ENCODE measurements at regions not wholly inside any gene's neighbourhood (a gene's known extent, or its start where the extent isn't known, plus 50 kb on each side); places are given as distances from the start of the nearest gene placed in this dataset.

- Histone ChIP-seq H3K4me2 (replicated peaks; ENCODE audit: low read depth, low read length, poor library complexity, severe bottlenecking) (no peak overlapping the region), H3K36me3 (replicated peaks in 1 of 2; ENCODE audit: control extremely low read depth in 1 of 2, control insufficient read depth in 1 of 2, extremely low read depth in 1 of 2, insufficient read depth in 2 of 2, low read length in 1 of 2) (no peaks in the 10 kb centered on the region), H3K79me2 (ENCODE audit: control insufficient read depth, insufficient read depth, low read length) (no peaks in the 10 kb centered on the region), H3K9me3 (ENCODE audit: control extremely low read depth in 1 of 3, control insufficient read depth in 2 of 3, insufficient read depth in 1 of 3, low read length in 2 of 3) (no peaks in the 10 kb centered on the region), H3K9ac (ENCODE audit: low read length) (no peak overlapping the region), H3K4me1 (ENCODE audit: control insufficient read depth in 2 of 2, insufficient read depth in 2 of 2, low read length in 2 of 2) (no peaks in the 10 kb centered on the region), H3K4me3 (ENCODE audit: control extremely low read depth in 1 of 5, extremely low read depth in 1 of 5, insufficient read depth in 1 of 5, low read depth in 2 of 5, low read length in 4 of 5) (no peak overlapping the region), H3K27ac (ENCODE audit: low read length in 2 of 2) (no peak overlapping the region), H3K27me3 (replicated peaks in 1 of 4; ENCODE audit: control extremely low read depth in 1 of 4, control insufficient read depth in 3 of 4, insufficient read depth in 4 of 4, low read length in 3 of 4) (no peaks in the 10 kb centered on the region), H2AFZ (ENCODE audit: insufficient read depth, low read depth, low read length, poor library complexity, severe bottlenecking) (no peak overlapping the region), H4K20me1 (ENCODE audit: control insufficient read depth, insufficient read depth, low read length, poor library complexity, severe bottlenecking) (no peaks in the 10 kb centered on the region)
- no peaks in the 10 kb centered on the region for H3K27me3 Mint-ChIP-seq
- POLR2A ChIA-PET = no interaction called here
- intact Hi-C loops (cut with micrococcal nuclease) = no loop called here
- CTCF ChIA-PET = no interaction called here
- H3K9me3 Mint-ChIP-seq (ENCODE audit: insufficient read depth) = peaks cover 2% of the 10 kb centered on the region
- DNase-seq (no peak), ATAC-seq (ENCODE audit: low read depth) (no peak)
- no peaks in the 10 kb centered on the region for H3K4me1 Mint-ChIP-seq
- H3K4me3 Mint-ChIP-seq = no peak overlapping the region
- no peak overlapping the region for H3K27ac Mint-ChIP-seq
- TF ChIP-seq EZH2 (IDR thresholded peaks at IDR 0.05; ENCODE audit: borderline replicate concordance, insufficient read depth, low read depth, low read length, poor library complexity, severe bottlenecking) = no peak
- no peak for TF ChIP-seq CTCF (IDR thresholded peaks at IDR 0.05)
- 92% methylated on average over 1 of the region's 6 CpGs for WGBS (ENCODE audit: insufficient coverage)
Observed at GRCh38 chr13:54394908-54395307, 1366.3 kb downstream of the OLFM4 start.

GRCh38 chr13:54402495-54402894, 1373.9 kb downstream of the OLFM4 start:
- no peaks in the 10 kb centered on the region for H3K27me3 Mint-ChIP-seq
- H3K4me1 Mint-ChIP-seq = no peaks in the 10 kb centered on the region
- intact Hi-C loops (cut with micrococcal nuclease) = no loop called here
- Histone ChIP-seq H3K4me2 (replicated peaks; ENCODE audit: low read depth, low read length, poor library complexity, severe bottlenecking) (no peak overlapping the region), H3K9me3 (ENCODE audit: control extremely low read depth in 1 of 3, control insufficient read depth in 2 of 3, insufficient read depth in 1 of 3, low read length in 2 of 3) (peaks cover 0 to 2% (median under 1%) of the 10 kb centered on the region in 3 donors), H3K27ac (ENCODE audit: low read length in 2 of 2) (no peak overlapping the region), H3K79me2 (ENCODE audit: control insufficient read depth, insufficient read depth, low read length) (no peaks in the 10 kb centered on the region), H2AFZ (ENCODE audit: insufficient read depth, low read depth, low read length, poor library complexity, severe bottlenecking) (no peak overlapping the region), H3K4me3 (ENCODE audit: control extremely low read depth in 1 of 5, extremely low read depth in 1 of 5, insufficient read depth in 1 of 5, low read depth in 2 of 5, low read length in 4 of 5) (no peak overlapping the region), H4K20me1 (ENCODE audit: control insufficient read depth, insufficient read depth, low read length, poor library complexity, severe bottlenecking) (no peaks in the 10 kb centered on the region), H3K9ac (ENCODE audit: low read length) (no peak overlapping the region), H3K36me3 (replicated peaks in 1 of 2; ENCODE audit: control extremely low read depth in 1 of 2, control insufficient read depth in 1 of 2, extremely low read depth in 1 of 2, insufficient read depth in 2 of 2, low read length in 1 of 2) (no peaks in the 10 kb centered on the region), H3K4me1 (ENCODE audit: control insufficient read depth in 2 of 2, insufficient read depth in 2 of 2, low read length in 2 of 2) (no peaks in the 10 kb centered on the region), H3K27me3 (replicated peaks in 1 of 4; ENCODE audit: control extremely low read depth in 1 of 4, control insufficient read depth in 3 of 4, insufficient read depth in 4 of 4, low read length in 3 of 4) (no peaks in the 10 kb centered on the region)
- DNase-seq (no peak), ATAC-seq (ENCODE audit: low read depth) (no peak)
- TF ChIP-seq CTCF (IDR thresholded peaks at IDR 0.05) = no peak
- no peak for TF ChIP-seq EZH2 (IDR thresholded peaks at IDR 0.05; ENCODE audit: borderline replicate concordance, insufficient read depth, low read depth, low read length, poor library complexity, severe bottlenecking)
- peaks cover 2% of the 10 kb centered on the region for H3K9me3 Mint-ChIP-seq (ENCODE audit: insufficient read depth)
- CTCF ChIA-PET = no interaction called here
- no peak overlapping the region for H3K4me3 Mint-ChIP-seq
- H3K27ac Mint-ChIP-seq = no peak overlapping the region
- WGBS (ENCODE audit: insufficient coverage) = no CpG with 5 or more reads among the region's 1 CpG
- POLR2A ChIA-PET = no interaction called here

Measured in B cell (primary cell).